ENCODE measurements at regions not wholly inside any gene's neighbourhood (a gene's known extent, or its start where the extent isn't known, plus 50 kb on each side); places are given as distances from the start of the nearest gene placed in this dataset.
"Not testable (repeated sequence)": the region's sequence is repeated elsewhere in the genome, so short reads cannot be mapped to it uniquely, and the experiment has no call there.

- DNase-seq (no peak), ATAC-seq (ENCODE audit: insufficient read depth, low FRiP score) (no peak)
- no peak for TF ChIP-seq CTCF (IDR thresholded peaks at IDR 0.05; ENCODE audit: control extremely low read depth, extremely low read depth)
- Histone ChIP-seq H3K27me3 (ENCODE audit: control insufficient read depth in 3 of 3, insufficient read depth in 3 of 3, low read length in 2 of 3) (no peaks in the 10 kb centered on the region), H3K4me1 (ENCODE audit: control insufficient read depth in 5 of 5, insufficient read depth in 5 of 5, low read length in 5 of 5) (no peaks in the 10 kb centered on the region), H3K9me3 (ENCODE audit: control insufficient read depth in 4 of 4, insufficient read depth in 3 of 4, low read length in 3 of 4) (peaks cover 0 to 2% (median 0%) of the 10 kb centered on the region in 4 donors), H3K27ac (ENCODE audit: low read depth in 1 of 2, low read length in 1 of 2) (no peak overlapping the region), H3K36me3 (ENCODE audit: control insufficient read depth in 4 of 4, insufficient read depth in 4 of 4, low read length in 4 of 4) (no peaks in the 10 kb centered on the region), H3K9ac (ENCODE audit: insufficient read depth in 1 of 2, low read length in 2 of 2) (no peak overlapping the region), H3K4me3 (no peak overlapping the region)
- 53 to 72% methylated on average over 3 of the region's 3 CpGs for whole genome bisulfite sequencing, 2 donors
Observed at GRCh38 chr1:194755241-194755994, 1569.0 kb upstream of the B3GALT2 start.

- H3K27ac ChIP-seq (ENCODE audit: low read depth in 1 of 2, low read length in 1 of 2); H3K36me3 ChIP-seq (ENCODE audit: control insufficient read depth in 4 of 4, insufficient read depth in 4 of 4, low read length in 4 of 4); H3K4me1 ChIP-seq (ENCODE audit: control insufficient read depth in 5 of 5, insufficient read depth in 5 of 5, low read length in 5 of 5); H3K4me3 ChIP-seq; DNase-seq; ATAC-seq (ENCODE audit: insufficient read depth, low FRiP score); H3K9ac ChIP-seq (ENCODE audit: insufficient read depth in 1 of 2, low read length in 2 of 2); H3K27me3 ChIP-seq (ENCODE audit: control insufficient read depth in 3 of 3, insufficient read depth in 3 of 3, low read length in 2 of 3); H3K9me3 ChIP-seq (ENCODE audit: control insufficient read depth in 4 of 4, insufficient read depth in 3 of 4, low read length in 3 of 4): not testable (repeated sequence)
- 79 to 83% methylated on average over 5 of the region's 5 CpGs for WGBS, 2 donors
Observed at GRCh38 chr1:194738843-194739242, 1552.4 kb upstream of the B3GALT2 start.

DNA sequence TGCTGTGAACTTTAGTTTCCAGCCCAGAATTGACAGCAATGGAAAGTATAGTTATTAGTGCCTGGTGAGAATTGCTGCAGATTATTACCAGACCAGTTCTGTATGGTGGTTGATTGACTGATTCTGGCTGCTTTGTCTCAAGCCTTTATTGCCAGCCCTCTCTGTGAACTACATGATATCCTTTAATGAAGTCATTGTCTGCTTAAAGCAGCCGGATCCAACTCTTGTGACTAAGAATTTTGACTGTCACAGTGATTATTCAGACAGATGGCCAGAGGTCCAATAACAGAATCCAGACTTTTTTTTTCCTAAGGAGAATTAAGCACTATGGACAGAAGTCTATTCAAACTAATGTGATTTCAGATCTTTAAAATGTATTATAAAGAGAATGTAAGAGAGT lies 1548.6 kb upstream of the B3GALT2 start:
- DNase-seq (no peak), ATAC-seq (ENCODE audit: insufficient read depth, low FRiP score) (no peak)
- 62 to 88% methylated on average over 1 of the region's 1 CpG for WGBS, 2 donors
- Histone ChIP-seq H3K9me3 (ENCODE audit: control insufficient read depth in 4 of 4, insufficient read depth in 3 of 4, low read length in 3 of 4) (no peaks in the 10 kb centered on the region), H3K27me3 (ENCODE audit: control insufficient read depth in 3 of 3, insufficient read depth in 3 of 3, low read length in 2 of 3) (no peaks in the 10 kb centered on the region), H3K36me3 (ENCODE audit: control insufficient read depth in 4 of 4, insufficient read depth in 4 of 4, low read length in 4 of 4) (no peaks in the 10 kb centered on the region), H3K4me3 (no peak overlapping the region), H3K27ac (ENCODE audit: low read depth in 1 of 2, low read length in 1 of 2) (no peak overlapping the region), H3K9ac (ENCODE audit: insufficient read depth in 1 of 2, low read length in 2 of 2) (no peak overlapping the region), H3K4me1 (ENCODE audit: control insufficient read depth in 5 of 5, insufficient read depth in 5 of 5, low read length in 5 of 5) (no peaks in the 10 kb centered on the region)
- TF ChIP-seq CTCF (IDR thresholded peaks at IDR 0.05; ENCODE audit: control extremely low read depth, extremely low read depth) = no peak

- TF ChIP-seq CTCF (IDR thresholded peaks at IDR 0.05; ENCODE audit: control extremely low read depth, extremely low read depth) = no peak
- Histone ChIP-seq H3K27ac (ENCODE audit: low read depth in 1 of 2, low read length in 1 of 2) (no peak overlapping the region), H3K4me3 (no peak overlapping the region), H3K9me3 (ENCODE audit: control insufficient read depth in 4 of 4, insufficient read depth in 3 of 4, low read length in 3 of 4) (no peaks in the 10 kb centered on the region), H3K9ac (ENCODE audit: insufficient read depth in 1 of 2, low read length in 2 of 2) (no peak overlapping the region), H3K36me3 (ENCODE audit: control insufficient read depth in 4 of 4, insufficient read depth in 4 of 4, low read length in 4 of 4) (no peaks in the 10 kb centered on the region), H3K27me3 (ENCODE audit: control insufficient read depth in 3 of 3, insufficient read depth in 3 of 3, low read length in 2 of 3) (no peaks in the 10 kb centered on the region), H3K4me1 (ENCODE audit: control insufficient read depth in 5 of 5, insufficient read depth in 5 of 5, low read length in 5 of 5) (no peaks in the 10 kb centered on the region)
- DNase-seq (no peak), ATAC-seq (ENCODE audit: insufficient read depth, low FRiP score) (no peak)
Observed at GRCh38 chr1:194731025-194731424, 1544.6 kb upstream of the B3GALT2 start.

Measured in lung (tissue), 11 donors.